ENCODE measurements at regions not wholly inside any gene's neighbourhood (a gene's known extent, or its start where the extent isn't known, plus 50 kb on each side); places are given as distances from the start of the nearest gene placed in this dataset.

DNA sequence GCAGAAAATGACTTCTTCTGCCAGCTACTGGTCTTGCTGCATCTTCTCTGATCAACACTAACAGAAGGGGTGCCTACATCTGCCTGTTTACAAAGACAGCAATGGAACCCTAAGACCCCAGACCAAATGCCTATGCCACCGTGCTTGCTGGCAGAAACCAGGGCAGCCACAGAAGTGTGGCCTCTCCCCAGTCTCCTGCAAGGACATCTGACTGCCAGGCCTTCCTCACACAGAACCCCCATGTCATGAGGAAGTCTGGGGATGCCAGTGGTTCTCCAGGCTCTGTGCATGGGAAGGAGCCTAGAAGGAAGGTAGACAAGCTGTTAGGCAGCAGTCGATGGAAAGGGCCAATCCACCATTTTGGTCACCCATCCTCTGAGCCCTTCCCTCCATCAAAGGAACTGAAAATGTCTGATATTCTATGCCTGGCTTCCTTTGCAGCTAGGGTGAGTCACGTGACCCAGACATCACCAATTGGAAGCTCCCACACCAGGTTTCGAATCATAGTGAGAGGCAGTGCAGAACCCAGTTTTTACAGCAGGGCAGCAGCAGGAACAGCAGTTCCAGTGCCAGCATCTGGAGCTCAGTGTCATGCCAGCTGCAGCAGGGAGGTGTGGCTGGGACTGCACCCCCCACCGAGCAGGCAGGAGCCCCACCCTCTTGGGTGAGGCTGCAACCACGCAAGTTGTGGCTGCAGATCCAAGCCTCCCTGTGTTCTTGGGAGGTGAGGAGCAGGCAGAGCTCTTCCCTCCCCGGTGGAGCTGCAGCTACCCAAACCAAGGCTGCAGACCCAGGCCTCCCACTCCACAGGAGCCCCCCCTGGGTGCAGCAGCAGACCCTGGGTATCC, 123.4 kb downstream of the OLFM1 start:
- no peak for DNase-seq (ENCODE audit: extremely low spot score)
- TF ChIP-seq ELF4 (IDR thresholded peaks at IDR 0.05) (no peak), L3MBTL2 (conservative IDR thresholded peaks at IDR 0.05) (no peak), SP1 (IDR thresholded peaks at IDR 0.05) (no peak), FOXK2 (IDR thresholded peaks at IDR 0.05) (no peak), FOXA1 (IDR thresholded peaks at IDR 0.05) (no peak), ZNF384 (IDR thresholded peaks at IDR 0.05) (no peak)
- CTCF ChIA-PET: no interaction called here
- POLR2A ChIA-PET: no interaction called here

DNA sequence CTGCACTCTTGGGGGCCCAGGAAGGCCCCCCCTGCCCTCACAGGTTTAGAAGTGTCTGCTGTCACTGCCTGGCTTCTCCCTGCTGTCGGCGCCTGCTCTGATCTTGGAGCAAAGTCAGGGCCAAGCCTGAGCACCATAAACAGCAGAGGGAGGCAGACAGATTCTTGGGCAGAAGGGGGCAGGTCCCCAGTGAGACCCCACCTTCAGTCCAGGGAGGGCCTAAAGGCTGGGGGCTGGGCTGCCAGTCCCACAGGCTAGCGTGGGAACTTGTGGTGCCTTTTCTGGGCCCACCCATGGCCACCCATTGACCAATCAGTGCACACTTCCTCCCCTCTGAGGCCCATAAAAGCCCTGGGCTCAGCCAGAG, 124.0 kb downstream of the OLFM1 start:
- CTCF ChIA-PET: no interaction called here
- TF ChIP-seq NFRKB (IDR thresholded peaks at IDR 0.05): no peak
- no peak for TF ChIP-seq LEF1 (IDR thresholded peaks at IDR 0.05; ENCODE audit: borderline replicate concordance)
- TF ChIP-seq FOXA1 (IDR thresholded peaks at IDR 0.05): no peak
- no peak for TF ChIP-seq ARNT (IDR thresholded peaks at IDR 0.05)
- TF ChIP-seq FOXK2 (IDR thresholded peaks at IDR 0.05): no peak
- no peak for TF ChIP-seq BHLHE40 (IDR thresholded peaks at IDR 0.05; ENCODE audit: borderline replicate concordance)
- TF ChIP-seq SUZ12 (IDR thresholded peaks at IDR 0.05): no peak
- no peak for TF ChIP-seq HDGF (IDR thresholded peaks at IDR 0.05; ENCODE audit: borderline replicate concordance)
- no peak for TF ChIP-seq ELF4 (IDR thresholded peaks at IDR 0.05)
- no peak for TF ChIP-seq ZNF384 (IDR thresholded peaks at IDR 0.05)
- TF ChIP-seq, protein P1, sequence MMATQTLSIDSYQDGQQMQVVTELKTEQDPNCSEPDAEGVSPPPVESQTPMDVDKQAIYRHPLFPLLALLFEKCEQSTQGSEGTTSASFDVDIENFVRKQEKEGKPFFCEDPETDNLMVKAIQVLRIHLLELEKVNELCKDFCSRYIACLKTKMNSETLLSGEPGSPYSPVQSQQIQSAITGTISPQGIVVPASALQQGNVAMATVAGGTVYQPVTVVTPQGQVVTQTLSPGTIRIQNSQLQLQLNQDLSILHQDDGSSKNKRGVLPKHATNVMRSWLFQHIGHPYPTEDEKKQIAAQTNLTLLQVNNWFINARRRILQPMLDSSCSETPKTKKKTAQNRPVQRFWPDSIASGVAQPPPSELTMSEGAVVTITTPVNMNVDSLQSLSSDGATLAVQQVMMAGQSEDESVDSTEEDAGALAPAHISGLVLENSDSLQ (IDR thresholded peaks at IDR 0.05): no peak
- no peak for TF ChIP-seq FOXM1 (IDR thresholded peaks at IDR 0.05; ENCODE audit: borderline replicate concordance)
- no peak for DNase-seq (ENCODE audit: extremely low spot score)
- POLR2A ChIA-PET: no interaction called here

GRCh38 chr9:135212961-135213360, 125.5 kb downstream of the OLFM1 start:
- TF ChIP-seq FOXM1 (IDR thresholded peaks at IDR 0.05; ENCODE audit: borderline replicate concordance): no peak
- TF ChIP-seq TARDBP (IDR thresholded peaks at IDR 0.05): no peak
- TF ChIP-seq, protein P1 (IDR thresholded peaks at IDR 0.05): no peak
- TF ChIP-seq SUZ12 (IDR thresholded peaks at IDR 0.05): no peak
- TF ChIP-seq SP1 (IDR thresholded peaks at IDR 0.05): no peak
- TF ChIP-seq HDGF (IDR thresholded peaks at IDR 0.05; ENCODE audit: borderline replicate concordance): no peak
- no peak for TF ChIP-seq LEF1 (IDR thresholded peaks at IDR 0.05; ENCODE audit: borderline replicate concordance)
- TF ChIP-seq ARNT (IDR thresholded peaks at IDR 0.05): no peak
- TF ChIP-seq ELF4 (IDR thresholded peaks at IDR 0.05): no peak
- TF ChIP-seq ZNF384 (IDR thresholded peaks at IDR 0.05): no peak
- TF ChIP-seq NFRKB (IDR thresholded peaks at IDR 0.05): no peak
- no peak for TF ChIP-seq FOXK2 (IDR thresholded peaks at IDR 0.05)
- no peak for TF ChIP-seq FOXA1 (IDR thresholded peaks at IDR 0.05)
- TF ChIP-seq CTBP1 (IDR thresholded peaks at IDR 0.05; ENCODE audit: borderline replicate concordance): no peak
- TF ChIP-seq L3MBTL2 (conservative IDR thresholded peaks at IDR 0.05): no peak
- TF ChIP-seq BHLHE40 (IDR thresholded peaks at IDR 0.05; ENCODE audit: borderline replicate concordance): no peak
- POLR2A ChIA-PET: no interaction called here
- CTCF ChIA-PET: no interaction called here
- no peak for DNase-seq (ENCODE audit: extremely low spot score)

DNA sequence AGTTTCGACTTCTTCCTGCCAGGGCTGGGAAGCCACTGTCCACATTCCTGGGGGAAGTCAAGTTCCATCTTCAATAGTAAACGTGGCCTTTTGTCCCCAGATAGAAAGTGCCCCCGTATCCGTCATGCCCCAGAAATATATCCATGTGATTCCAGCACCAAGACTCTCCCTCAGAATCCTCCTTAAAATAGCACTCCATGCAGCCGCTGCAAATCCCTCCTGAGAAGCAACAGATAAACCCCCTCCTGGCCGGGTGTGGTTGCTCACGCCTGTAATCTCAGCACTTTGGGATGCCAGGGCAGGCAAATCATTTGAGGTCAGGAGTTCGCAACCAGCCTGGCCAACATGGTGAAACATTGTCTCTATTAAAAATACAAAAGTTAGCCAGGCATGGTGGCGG, 126.1 kb downstream of the OLFM1 start:
- CTCF ChIA-PET: no interaction called here

DNA sequence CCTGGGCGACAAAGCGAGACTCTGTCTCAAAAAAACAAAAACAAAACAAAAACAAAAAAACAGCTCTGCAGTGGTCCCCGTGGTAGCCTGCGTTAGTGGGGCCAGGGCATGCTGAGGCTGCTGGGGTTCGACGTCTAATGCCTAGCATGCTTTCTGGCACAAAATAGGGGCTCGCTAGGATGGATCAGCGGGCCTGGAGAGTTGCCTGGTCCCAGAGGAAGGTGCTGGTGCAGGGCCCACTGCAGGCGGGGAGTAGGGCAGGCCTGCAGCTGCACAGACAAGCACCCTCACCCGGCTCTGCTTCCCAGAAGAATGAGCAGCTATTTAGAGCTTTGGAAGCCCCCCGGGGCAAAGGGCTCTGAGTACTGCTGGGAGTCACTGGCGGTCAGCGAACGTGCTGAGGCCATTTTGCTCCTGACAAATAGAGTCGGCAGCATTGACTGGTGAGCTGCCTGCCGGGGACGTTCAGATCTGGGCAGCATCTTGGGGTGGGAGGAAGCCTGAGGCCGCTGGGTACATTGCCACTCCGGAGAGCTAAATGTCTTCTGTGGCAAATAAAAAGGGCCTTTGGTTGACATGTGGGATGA, 126.7 kb downstream of the OLFM1 start:
- no peak for DNase-seq (ENCODE audit: extremely low spot score)
- TF ChIP-seq HDGF (IDR thresholded peaks at IDR 0.05; ENCODE audit: borderline replicate concordance): no peak
- no peak for TF ChIP-seq FOXA1 (IDR thresholded peaks at IDR 0.05)
- no peak for TF ChIP-seq CTBP1 (IDR thresholded peaks at IDR 0.05; ENCODE audit: borderline replicate concordance)
- no peak for TF ChIP-seq BHLHE40 (IDR thresholded peaks at IDR 0.05; ENCODE audit: borderline replicate concordance)
- no peak for TF ChIP-seq FOXK2 (IDR thresholded peaks at IDR 0.05)
- no peak for TF ChIP-seq FOXM1 (IDR thresholded peaks at IDR 0.05; ENCODE audit: borderline replicate concordance)
- CTCF ChIA-PET: no interaction called here
- POLR2A ChIA-PET: no interaction called here

More for the DNA sequence above, 126.1 kb downstream of the OLFM1 start:
- no peak for DNase-seq (ENCODE audit: extremely low spot score)
- POLR2A ChIA-PET: no interaction called here
- TF ChIP-seq ELF4 (IDR thresholded peaks at IDR 0.05) (no peak), ARNT (IDR thresholded peaks at IDR 0.05) (no peak), FOXM1 (IDR thresholded peaks at IDR 0.05; ENCODE audit: borderline replicate concordance) (no peak), SUZ12 (IDR thresholded peaks at IDR 0.05) (no peak), FOXA1 (IDR thresholded peaks at IDR 0.05) (no peak), CTBP1 (IDR thresholded peaks at IDR 0.05; ENCODE audit: borderline replicate concordance) (no peak), SP1 (IDR thresholded peaks at IDR 0.05) (no peak), NFRKB (IDR thresholded peaks at IDR 0.05) (no peak), TARDBP (IDR thresholded peaks at IDR 0.05) (no peak), L3MBTL2 (conservative IDR thresholded peaks at IDR 0.05) (no peak), ZNF384 (IDR thresholded peaks at IDR 0.05) (no peak), LEF1 (IDR thresholded peaks at IDR 0.05; ENCODE audit: borderline replicate concordance) (no peak), HDGF (IDR thresholded peaks at IDR 0.05; ENCODE audit: borderline replicate concordance) (no peak), FOXK2 (IDR thresholded peaks at IDR 0.05) (no peak), BHLHE40 (IDR thresholded peaks at IDR 0.05; ENCODE audit: borderline replicate concordance) (no peak)
- TF ChIP-seq, protein P1 (IDR thresholded peaks at IDR 0.05): no peak

- ChIA-PET CTCF (no interaction called here), POLR2A (no interaction called here)
- TF ChIP-seq CTBP1 (IDR thresholded peaks at IDR 0.05; ENCODE audit: borderline replicate concordance) (no peak), FOXM1 (IDR thresholded peaks at IDR 0.05; ENCODE audit: borderline replicate concordance) (no peak), HDGF (IDR thresholded peaks at IDR 0.05; ENCODE audit: borderline replicate concordance) (no peak), FOXK2 (IDR thresholded peaks at IDR 0.05) (no peak), SP1 (IDR thresholded peaks at IDR 0.05) (no peak), ELF4 (IDR thresholded peaks at IDR 0.05) (no peak)
- DNase-seq (ENCODE audit: extremely low spot score): no peak
Observed at GRCh38 chr9:135214706-135215105, 127.2 kb downstream of the OLFM1 start.

Data from HEK293T (cell line).